GM21390 (cell line): ENCODE measurements at regions not wholly inside any gene's neighbourhood (a gene's known extent, or its start where the extent isn't known, plus 50 kb on each side); places are given as distances from the start of the nearest gene placed in this dataset.
"Not testable (repeated sequence)": the region's sequence is repeated elsewhere in the genome, so short reads cannot be mapped to it uniquely, and the experiment has no call there.

Experiments used
- ATAC-seq: cut with Tn5 transposase; IDR thresholded peaks from one replicate; pipeline ENCODE4 v1.9.1; 2021; ENCODE audit not compliant: unreplicated experiment

DNA sequence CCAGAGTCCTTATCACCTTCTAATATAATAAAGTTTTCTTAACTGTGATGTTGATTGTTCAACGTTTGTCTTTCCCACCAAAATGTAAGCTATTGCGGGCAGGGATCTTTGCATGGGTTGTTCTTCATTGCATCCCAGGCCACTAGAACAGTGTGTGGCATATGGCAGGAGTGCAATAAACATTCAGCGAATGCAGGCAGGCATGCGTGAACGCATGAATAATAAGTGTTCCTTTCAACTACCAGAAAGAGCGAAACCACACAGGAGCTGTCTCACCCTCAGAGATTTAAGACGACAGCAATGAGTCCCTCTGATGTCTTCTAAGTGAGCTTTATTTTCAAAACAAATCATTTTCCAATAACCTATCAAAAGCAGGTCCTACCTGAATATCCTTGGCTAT is 2693.1 kb upstream of the TPTE start:
- ATAC-seq, result not testable (repeated sequence)

DNA sequence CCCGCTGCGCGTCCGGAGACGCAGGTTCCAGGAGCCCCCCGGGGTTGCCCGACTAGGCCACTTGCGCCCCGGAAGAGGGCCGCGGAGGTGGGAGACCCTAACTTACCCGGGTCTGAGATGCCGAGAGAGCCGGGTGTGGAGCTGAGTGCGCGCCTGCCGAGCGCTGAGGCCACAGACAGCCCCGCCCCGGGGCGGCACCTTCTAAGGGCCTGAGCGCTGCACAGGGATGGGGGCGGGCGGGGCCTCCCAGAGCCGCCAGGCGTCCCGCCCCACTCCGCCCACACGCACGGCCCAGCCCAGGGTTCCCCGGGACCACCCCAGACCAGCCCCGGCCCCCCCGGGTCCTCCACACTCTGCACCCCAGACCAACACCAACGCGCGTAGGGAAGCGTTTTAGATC is 2692.0 kb upstream of the TPTE start:
- not testable (repeated sequence) for ATAC-seq

GRCh38 chr21:7837315-7837714 is 2684.1 kb upstream of the TPTE start:
- not testable (repeated sequence) for ATAC-seq

GRCh38 chr21:7853426-7853825 is 2668.0 kb upstream of the TPTE start:
- ATAC-seq, result not testable (repeated sequence)

GRCh38 chr21:7853836-7854235 is 2667.5 kb upstream of the TPTE start:
- not testable (repeated sequence) for ATAC-seq
